ENCODE measurements at regions not wholly inside any gene's neighbourhood (a gene's known extent, or its start where the extent isn't known, plus 50 kb on each side); places are given as distances from the start of the nearest gene placed in this dataset.

DNA sequence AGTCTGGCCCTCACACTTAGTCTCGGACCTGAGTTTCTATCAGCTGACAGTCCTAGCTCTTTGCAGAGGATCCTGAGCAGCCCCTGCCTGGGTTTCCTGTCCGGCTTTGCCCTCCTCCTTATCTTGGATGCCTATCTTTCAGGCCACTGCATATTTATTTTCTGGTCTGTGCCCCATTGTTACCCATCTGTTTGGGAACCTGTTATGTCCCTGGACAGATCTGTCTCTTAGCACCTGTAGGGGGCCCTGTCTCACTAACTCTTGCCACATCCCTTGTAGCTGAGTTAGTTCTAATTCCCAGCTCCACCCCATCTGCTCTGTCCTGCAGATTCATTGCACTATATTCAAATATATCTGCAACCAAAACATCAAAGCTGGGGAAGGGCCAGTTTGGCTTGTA is 514.9 kb upstream of the LCORL start:
- H3K36me3 ChIP-seq (ENCODE audit: insufficient read depth, low read length), result no peaks in the 10 kb centered on the region
- H3F3A ChIP-seq (ENCODE audit: low read depth), result no peaks in the 10 kb centered on the region
- TF ChIP-seq, protein P1, sequence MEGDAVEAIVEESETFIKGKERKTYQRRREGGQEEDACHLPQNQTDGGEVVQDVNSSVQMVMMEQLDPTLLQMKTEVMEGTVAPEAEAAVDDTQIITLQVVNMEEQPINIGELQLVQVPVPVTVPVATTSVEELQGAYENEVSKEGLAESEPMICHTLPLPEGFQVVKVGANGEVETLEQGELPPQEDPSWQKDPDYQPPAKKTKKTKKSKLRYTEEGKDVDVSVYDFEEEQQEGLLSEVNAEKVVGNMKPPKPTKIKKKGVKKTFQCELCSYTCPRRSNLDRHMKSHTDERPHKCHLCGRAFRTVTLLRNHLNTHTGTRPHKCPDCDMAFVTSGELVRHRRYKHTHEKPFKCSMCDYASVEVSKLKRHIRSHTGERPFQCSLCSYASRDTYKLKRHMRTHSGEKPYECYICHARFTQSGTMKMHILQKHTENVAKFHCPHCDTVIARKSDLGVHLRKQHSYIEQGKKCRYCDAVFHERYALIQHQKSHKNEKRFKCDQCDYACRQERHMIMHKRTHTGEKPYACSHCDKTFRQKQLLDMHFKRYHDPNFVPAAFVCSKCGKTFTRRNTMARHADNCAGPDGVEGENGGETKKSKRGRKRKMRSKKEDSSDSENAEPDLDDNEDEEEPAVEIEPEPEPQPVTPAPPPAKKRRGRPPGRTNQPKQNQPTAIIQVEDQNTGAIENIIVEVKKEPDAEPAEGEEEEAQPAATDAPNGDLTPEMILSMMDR (conservative IDR thresholded peaks at IDR 0.05; ENCODE audit: low read length), result no peak
- TF ChIP-seq EZH2phosphoT487 (IDR thresholded peaks at IDR 0.05; ENCODE audit: borderline replicate concordance), result no peak
- no peaks in the 10 kb centered on the region for H3K9me3 ChIP-seq (ENCODE audit: insufficient read depth, low read depth, low read length)
- no peak overlapping the region for H2AFZ ChIP-seq (ENCODE audit: low read length)
- no peaks in the 10 kb centered on the region for H3K79me2 ChIP-seq (ENCODE audit: insufficient read depth, low read length)
- H3K4me1 ChIP-seq (ENCODE audit: insufficient read depth, low read length, poor library complexity, severe bottlenecking), result no peaks in the 10 kb centered on the region
- H3K27me3 ChIP-seq (ENCODE audit: insufficient read depth, low read length, poor library complexity, severe bottlenecking), result no peaks in the 10 kb centered on the region
- no peak overlapping the region for H3K9ac ChIP-seq (ENCODE audit: low read depth, low read length, poor library complexity, severe bottlenecking)
- no peaks in the 10 kb centered on the region for H4K20me1 ChIP-seq (ENCODE audit: insufficient read depth, low read length, poor library complexity, severe bottlenecking)
- no peak overlapping the region for H3K4me2 ChIP-seq (ENCODE audit: low read depth, low read length, poor library complexity, severe bottlenecking)
- no peak overlapping the region for H3K4me3 ChIP-seq (ENCODE audit: low read length, poor library complexity, severe bottlenecking)
- no peaks in the 10 kb centered on the region for H3K9me2 ChIP-seq (replicated peaks; ENCODE audit: low read depth, low read length)

DNA sequence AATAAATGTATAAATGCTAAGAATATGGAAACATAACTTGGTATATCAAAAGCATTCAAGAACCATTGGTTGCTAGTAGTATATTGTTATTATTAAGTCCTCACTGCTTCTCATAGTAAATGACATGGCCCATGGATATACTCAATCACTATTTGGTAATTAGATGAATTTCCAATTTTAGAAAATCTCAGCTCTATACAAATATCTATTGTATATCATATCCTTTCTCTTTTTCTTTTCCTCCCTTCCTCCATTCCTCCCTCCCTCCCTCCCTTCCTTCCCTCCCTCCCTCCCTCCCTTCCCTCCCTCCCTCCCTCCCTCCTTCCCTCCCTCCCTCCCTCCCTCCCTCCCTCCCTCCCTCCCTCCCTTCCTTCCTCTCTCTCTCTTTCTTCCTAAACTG is 514.4 kb upstream of the LCORL start:
- Histone ChIP-seq H3K4me1 (ENCODE audit: insufficient read depth, low read length, poor library complexity, severe bottlenecking) (no peaks in the 10 kb centered on the region), H3K4me3 (ENCODE audit: low read length, poor library complexity, severe bottlenecking) (no peak overlapping the region), H3K9me3 (ENCODE audit: insufficient read depth, low read depth, low read length) (no peaks in the 10 kb centered on the region), H3K9ac (ENCODE audit: low read depth, low read length, poor library complexity, severe bottlenecking) (no peak overlapping the region), H3F3A (ENCODE audit: low read depth) (no peaks in the 10 kb centered on the region), H3K4me2 (ENCODE audit: low read depth, low read length, poor library complexity, severe bottlenecking) (no peak overlapping the region), H3K36me3 (ENCODE audit: insufficient read depth, low read length) (no peaks in the 10 kb centered on the region), H4K20me1 (ENCODE audit: insufficient read depth, low read length, poor library complexity, severe bottlenecking) (no peaks in the 10 kb centered on the region), H3K79me2 (ENCODE audit: insufficient read depth, low read length) (no peaks in the 10 kb centered on the region), H3K27me3 (ENCODE audit: insufficient read depth, low read length, poor library complexity, severe bottlenecking) (no peaks in the 10 kb centered on the region), H3K9me2 (replicated peaks; ENCODE audit: low read depth, low read length) (no peaks in the 10 kb centered on the region), H2AFZ (ENCODE audit: low read length) (no peak overlapping the region)
- TF ChIP-seq, protein P1 (conservative IDR thresholded peaks at IDR 0.05; ENCODE audit: low read length), result no peak

DNA sequence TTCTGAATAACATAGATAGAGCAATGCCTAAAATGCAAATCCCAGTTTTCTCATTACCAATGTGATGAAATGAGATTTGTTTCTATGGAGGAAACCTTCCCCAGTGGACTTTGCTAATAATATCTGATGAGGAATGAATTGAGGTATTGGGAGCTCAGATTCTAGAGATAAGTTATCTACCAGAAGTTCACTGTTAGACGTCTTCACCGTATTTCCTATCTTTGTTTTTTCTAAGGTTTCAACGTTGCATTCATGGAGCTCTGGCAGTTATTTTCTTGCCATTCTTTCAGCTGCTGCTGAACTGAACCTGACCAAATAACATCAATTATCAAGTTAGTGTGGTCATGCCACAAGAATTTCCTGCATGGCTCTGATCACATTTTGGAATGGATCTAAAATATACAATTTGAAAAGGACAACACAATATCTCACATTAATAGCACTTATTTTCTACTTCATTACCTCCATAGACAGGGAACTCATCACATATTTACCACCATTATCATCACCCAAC is 511.8 kb upstream of the LCORL start:
- no peak overlapping the region for H3K4me3 ChIP-seq (ENCODE audit: low read length, poor library complexity, severe bottlenecking)
- H3K9me3 ChIP-seq (ENCODE audit: insufficient read depth, low read depth, low read length), result no peaks in the 10 kb centered on the region
- H3K36me3 ChIP-seq (ENCODE audit: insufficient read depth, low read length), result no peaks in the 10 kb centered on the region
- H3K79me2 ChIP-seq (ENCODE audit: insufficient read depth, low read length), result no peaks in the 10 kb centered on the region
- H3K9ac ChIP-seq (ENCODE audit: low read depth, low read length, poor library complexity, severe bottlenecking), result no peak overlapping the region
- no peak for TF ChIP-seq EZH2phosphoT487 (IDR thresholded peaks at IDR 0.05; ENCODE audit: borderline replicate concordance)
- TF ChIP-seq, protein P1 (conservative IDR thresholded peaks at IDR 0.05; ENCODE audit: low read length), result no peak
- no peaks in the 10 kb centered on the region for H3F3A ChIP-seq (ENCODE audit: low read depth)
- no peak overlapping the region for H2AFZ ChIP-seq (ENCODE audit: low read length)
- no peaks in the 10 kb centered on the region for H3K27me3 ChIP-seq (ENCODE audit: insufficient read depth, low read length, poor library complexity, severe bottlenecking)
- no peaks in the 10 kb centered on the region for H3K4me1 ChIP-seq (ENCODE audit: insufficient read depth, low read length, poor library complexity, severe bottlenecking)
- no peak overlapping the region for H3K4me2 ChIP-seq (ENCODE audit: low read depth, low read length, poor library complexity, severe bottlenecking)
- no peaks in the 10 kb centered on the region for H4K20me1 ChIP-seq (ENCODE audit: insufficient read depth, low read length, poor library complexity, severe bottlenecking)
- no peaks in the 10 kb centered on the region for H3K9me2 ChIP-seq (replicated peaks; ENCODE audit: low read depth, low read length)

Data from Loucy (cell line).